ENCODE measurements at regions not wholly inside any gene's neighbourhood (a gene's known extent, or its start where the extent isn't known, plus 50 kb on each side); places are given as distances from the start of the nearest gene placed in this dataset.
"Not testable (repeated sequence)": the region's sequence is repeated elsewhere in the genome, so short reads cannot be mapped to it uniquely, and the experiment has no call there.

GRCh38 chrX:106468433-106468832 is 143.3 kb upstream of the RADX start:
- ATAC-seq (no peak), DNase-seq (no peak)
- intact Hi-C loops (cut with micrococcal nuclease) = no loop called here

GRCh38 chrX:106479920-106480319 is 131.9 kb upstream of the RADX start:
- ATAC-seq (no peak), DNase-seq (no peak)
- intact Hi-C loops (cut with micrococcal nuclease) = loop anchor here (10.0 kb wide), 1 partner anchor 315 kb away; no protein-coding TSS in a partner anchor

DNA sequence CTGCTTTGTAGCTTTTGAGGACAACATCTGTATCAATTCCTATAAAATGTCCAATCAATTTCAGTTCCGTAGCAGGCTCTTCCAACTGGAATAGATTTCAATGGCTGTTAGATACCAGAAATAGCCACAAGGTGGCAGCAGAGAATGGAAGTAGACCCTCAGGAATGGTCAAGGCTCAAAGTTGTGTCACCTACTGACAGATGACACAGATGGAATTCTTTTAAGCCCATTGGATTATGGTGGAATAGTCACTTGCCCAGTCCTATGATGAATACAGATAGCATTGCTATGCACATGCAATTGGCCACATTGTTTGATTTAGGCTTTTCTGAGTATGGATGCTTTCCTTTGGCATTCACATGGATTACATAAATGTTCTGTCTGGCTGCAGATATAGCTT is 130.4 kb upstream of the RADX start:
- ATAC-seq = peak; percentile 54
- no peak for DNase-seq
- intact Hi-C loops (cut with micrococcal nuclease) = loop anchor here (10.0 kb wide), 1 partner anchor 313 kb away; no protein-coding TSS in a partner anchor

GRCh38 chrX:106484233-106484632 is 127.5 kb upstream of the RADX start:
- no peak for ATAC-seq
- intact Hi-C loops (cut with micrococcal nuclease) = loop anchor here (10.0 kb wide), 1 partner anchor 311 kb away; no protein-coding TSS in a partner anchor
- no peak for DNase-seq

DNA sequence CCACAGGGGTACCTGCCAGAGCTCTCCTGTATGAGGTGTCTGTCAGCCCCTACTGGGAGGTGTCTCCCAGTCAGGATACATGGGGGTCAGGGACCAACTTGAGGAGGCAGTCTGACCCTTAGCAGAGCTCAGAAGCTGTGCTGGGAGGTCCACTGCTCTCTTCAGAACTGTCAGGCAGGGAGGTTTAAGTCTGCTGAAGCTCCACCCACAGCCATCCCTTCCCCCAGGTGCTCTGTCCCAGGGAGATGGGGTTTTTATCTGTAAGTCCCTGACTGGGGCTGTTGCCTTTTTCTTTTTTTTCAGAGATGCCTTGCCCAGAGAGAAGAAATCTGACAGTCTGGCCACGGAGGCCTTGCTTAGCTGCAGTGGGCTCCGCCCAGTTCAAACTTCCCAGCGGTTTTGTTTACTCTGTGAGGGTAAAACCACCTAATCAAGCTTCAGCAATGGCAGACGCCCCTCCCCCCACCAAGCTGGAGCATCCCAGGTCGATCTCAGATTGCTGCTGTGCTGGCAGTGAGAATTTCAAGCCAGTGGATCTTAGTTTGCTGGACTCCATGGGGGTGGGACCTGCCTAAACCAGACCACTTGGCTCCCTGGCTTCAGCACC is 118.5 kb upstream of the RADX start:
- ATAC-seq; DNase-seq; intact Hi-C loops (cut with micrococcal nuclease): not testable (repeated sequence)

GRCh38 chrX:106499473-106499872 is 112.3 kb upstream of the RADX start:
- ATAC-seq = no peak
- intact Hi-C loops (cut with micrococcal nuclease) = no loop called here

DNA sequence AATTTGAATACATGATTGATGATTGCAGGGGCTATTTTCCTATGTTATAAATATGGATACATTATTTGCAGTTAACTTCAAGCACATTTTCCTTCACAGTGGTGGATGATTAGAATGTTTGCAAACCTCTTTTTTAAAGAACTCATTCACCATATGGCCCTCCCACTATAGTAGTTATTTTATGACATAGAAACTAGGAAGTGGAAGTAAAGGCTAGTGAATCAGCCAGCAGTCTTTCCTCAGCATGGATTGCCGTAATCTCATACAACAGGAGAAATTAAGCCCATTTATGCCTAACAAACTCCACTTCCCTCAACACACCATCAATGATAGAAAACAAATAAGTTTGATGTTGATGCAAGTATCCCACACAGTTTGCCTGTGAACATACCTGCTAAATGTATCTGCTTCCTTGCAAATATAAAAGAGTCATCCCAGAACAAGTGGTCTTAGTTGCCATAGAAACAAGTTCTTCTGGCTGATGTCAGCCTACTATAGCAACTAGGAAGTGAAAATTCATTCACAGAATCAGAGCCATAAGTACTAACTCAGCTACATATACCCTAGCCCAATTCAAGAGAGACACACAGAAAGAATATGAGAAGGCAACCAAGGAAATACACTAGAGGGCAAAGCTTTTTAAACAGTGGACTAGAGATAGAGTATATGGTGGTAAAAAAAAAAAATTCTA is 100.9 kb upstream of the RADX start:
- DNase-seq = no peak
- intact Hi-C loops (cut with micrococcal nuclease) = no loop called here
- no peak for ATAC-seq

More at GRCh38 chrX:106499473-106499872, 112.3 kb upstream of the RADX start:
- no peak for DNase-seq

All from left ventricle myocardium superior (tissue), 1 donor.